ENCODE measurements at regions not wholly inside any gene's neighbourhood (a gene's known extent, or its start where the extent isn't known, plus 50 kb on each side); places are given as distances from the start of the nearest gene placed in this dataset.

- no peak for TF ChIP-seq CTCF (IDR thresholded peaks at IDR 0.05; ENCODE audit: low read length, missing control alignments)
- peak; percentile 54 for DNase-seq (ENCODE audit: low read depth)
Measured at GRCh38 chr9:90007516-90008440, 403.0 kb downstream of the GADD45G start.

DNA sequence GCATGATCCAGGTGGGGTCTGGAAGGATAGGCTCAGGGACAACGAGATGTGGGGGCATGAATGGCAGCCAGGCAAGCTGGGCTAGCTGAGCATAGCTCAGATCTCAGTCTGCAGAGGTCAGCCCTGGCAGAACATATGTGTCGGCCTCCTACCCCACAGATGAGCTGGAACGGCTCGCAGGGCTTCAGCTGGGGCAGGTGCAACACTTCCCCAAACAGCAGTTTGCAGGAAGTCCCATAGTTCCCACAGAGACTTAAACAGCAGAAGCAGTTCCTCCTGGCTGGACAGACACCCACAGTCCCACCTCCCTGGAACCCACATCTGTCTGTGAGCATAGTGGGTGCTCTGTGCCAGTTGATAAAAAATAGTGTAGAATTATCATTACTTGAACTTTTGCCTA, 404.6 kb downstream of the GADD45G start:
- DNase-seq (ENCODE audit: low read depth), result no peak

More at GRCh38 chr9:90007516-90008440, 403.0 kb downstream of the GADD45G start:
- no peak overlapping the region for H3K4me3 ChIP-seq (replicated peaks; ENCODE audit: low read depth, low read length)

GRCh38 chr9:90010793-90011192, 406.0 kb downstream of the GADD45G start:
- no peak for TF ChIP-seq CTCF (IDR thresholded peaks at IDR 0.05; ENCODE audit: low read length, missing control alignments)

More for the DNA sequence above, 404.6 kb downstream of the GADD45G start:
- TF ChIP-seq CTCF (IDR thresholded peaks at IDR 0.05; ENCODE audit: low read length, missing control alignments), result no peak
- no peak overlapping the region for H3K4me3 ChIP-seq (replicated peaks; ENCODE audit: low read depth, low read length)

DNA sequence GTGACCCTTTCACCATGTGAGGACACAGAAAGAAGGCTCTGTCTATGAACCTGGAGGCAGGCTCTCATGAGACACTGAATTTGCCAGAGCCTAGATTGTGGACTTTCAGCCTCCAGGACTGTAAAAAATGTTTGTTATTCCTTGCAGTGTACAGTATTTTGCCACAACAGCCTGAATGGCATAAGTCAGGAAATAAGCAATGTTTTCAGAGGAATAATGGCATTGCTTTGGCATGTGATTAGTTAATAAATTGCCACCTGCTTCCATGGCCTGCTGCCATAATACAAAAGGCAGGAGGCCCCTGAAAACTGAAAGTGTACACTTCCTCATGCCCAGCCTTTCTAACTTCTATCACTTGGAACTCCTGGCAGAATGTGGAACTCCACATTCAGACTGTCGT, 408.1 kb downstream of the GADD45G start:
- no peak for TF ChIP-seq CTCF (IDR thresholded peaks at IDR 0.05; ENCODE audit: low read length, missing control alignments)
- DNase-seq (ENCODE audit: low read depth), result no peak
- H3K4me3 ChIP-seq (replicated peaks; ENCODE audit: low read depth, low read length), result no peak overlapping the region

More at GRCh38 chr9:90010793-90011192, 406.0 kb downstream of the GADD45G start:
- no peak for DNase-seq (ENCODE audit: low read depth)
- H3K4me3 ChIP-seq (replicated peaks; ENCODE audit: low read depth, low read length), result no peak overlapping the region

- DNase-seq (ENCODE audit: low read depth), result no peak
- no peak for TF ChIP-seq CTCF (IDR thresholded peaks at IDR 0.05; ENCODE audit: low read length, missing control alignments)
- no peak overlapping the region for H3K4me3 ChIP-seq (replicated peaks; ENCODE audit: low read depth, low read length)
Measured at GRCh38 chr9:90013778-90014177, 409.0 kb downstream of the GADD45G start.

DNA sequence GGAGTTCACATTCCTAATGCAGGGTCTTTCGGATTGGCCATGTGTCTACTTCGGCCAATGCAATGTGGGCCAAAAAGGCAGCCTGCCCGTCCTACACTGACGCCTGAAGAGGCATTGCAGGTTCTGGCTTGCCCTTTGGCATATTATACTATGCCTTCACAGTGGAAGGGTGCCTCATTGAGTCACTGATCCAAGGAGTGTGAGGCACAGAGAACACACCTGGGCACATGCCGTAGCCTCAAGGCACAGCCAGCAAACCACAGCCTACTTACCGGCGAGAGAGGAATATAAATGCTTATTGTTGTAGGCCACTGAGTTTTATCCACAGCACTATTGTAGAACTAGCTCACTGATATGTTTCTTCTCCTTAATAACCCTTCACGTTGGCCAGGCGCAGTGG, 409.6 kb downstream of the GADD45G start:
- no peak for TF ChIP-seq CTCF (IDR thresholded peaks at IDR 0.05; ENCODE audit: low read length, missing control alignments)
- no peak for DNase-seq (ENCODE audit: low read depth)
- H3K4me3 ChIP-seq (replicated peaks; ENCODE audit: low read depth, low read length), result no peak overlapping the region
